Activated T-helper 1 cell treated with anti-CD3 and anti-CD28 coated beads, Interleukin-2, amount 50 U/mL, for 16 hours (primary cell): ENCODE measurements at regions not wholly inside any gene's neighbourhood (a gene's known extent, or its start where the extent isn't known, plus 50 kb on each side); places are given as distances from the start of the nearest gene placed in this dataset.
"Not testable (repeated sequence)": the region's sequence is repeated elsewhere in the genome, so short reads cannot be mapped to it uniquely, and the experiment has no call there.

ENCODE experiments used
- DNase-seq, 2 donors: peaks; one replicate each; pipeline ENCODE4 v3.0.0-alpha.2; 2020; ENCODE audit warnings: low read depth in 1 of 2, low spot score in 1 of 2

- no peak for DNase-seq
Observed at GRCh38 chr4:188282471-188283232, 143.4 kb downstream of the TRIML1 start.

- DNase-seq: no peak
Observed at GRCh38 chr4:188287169-188287894, 148.1 kb downstream of the TRIML1 start.

- DNase-seq: no peak
Observed at GRCh38 chr4:188289531-188290125, 150.4 kb downstream of the TRIML1 start.

GRCh38 chr4:188295899-188296298 is 156.7 kb downstream of the TRIML1 start:
- no peak for DNase-seq

GRCh38 chr4:188296331-188296730 is 157.1 kb downstream of the TRIML1 start:
- no peak for DNase-seq

GRCh38 chr4:188297873-188298272 is 158.6 kb downstream of the TRIML1 start:
- no peak for DNase-seq

- no peak for DNase-seq
Observed at GRCh38 chr4:188299161-188299560, 159.9 kb downstream of the TRIML1 start.

GRCh38 chr4:188300385-188300784 is 161.1 kb downstream of the TRIML1 start:
- no peak for DNase-seq

GRCh38 chr4:188305690-188306089 is 166.4 kb downstream of the TRIML1 start:
- no peak for DNase-seq

- no peak for DNase-seq
Observed at GRCh38 chr4:188307591-188307990, 168.3 kb downstream of the TRIML1 start.

GRCh38 chr4:188308142-188308541 is 168.9 kb downstream of the TRIML1 start:
- DNase-seq: no peak

- no peak for DNase-seq
Observed at GRCh38 chr4:188316391-188316790, 177.2 kb downstream of the TRIML1 start.

- DNase-seq: no peak
Observed at GRCh38 chr4:188328966-188329365, 189.7 kb downstream of the TRIML1 start.

- no peak for DNase-seq
Observed at GRCh38 chr4:188329521-188329920, 190.3 kb downstream of the TRIML1 start.

- no peak for DNase-seq
Observed at GRCh38 chr4:188332265-188332664, 193.0 kb downstream of the TRIML1 start.

- DNase-seq: no peak
Observed at GRCh38 chr4:188336891-188337290, 197.7 kb downstream of the TRIML1 start.

GRCh38 chr4:188341428-188341827 is 202.2 kb downstream of the TRIML1 start:
- no peak for DNase-seq

GRCh38 chr4:188346171-188346809 is 207.0 kb downstream of the TRIML1 start:
- no peak for DNase-seq

- no peak for DNase-seq
Observed at GRCh38 chr4:188347339-188347738, 208.1 kb downstream of the TRIML1 start.

GRCh38 chr4:188349569-188349968 is 210.3 kb downstream of the TRIML1 start:
- DNase-seq: not testable (repeated sequence)

GRCh38 chr4:188363196-188363595 is 224.0 kb downstream of the TRIML1 start:
- no peak for DNase-seq

- no peak for DNase-seq
Observed at GRCh38 chr4:188370777-188371176, 231.5 kb downstream of the TRIML1 start.
